MCF 10A (cell line): ENCODE measurements at regions not wholly inside any gene's neighbourhood (a gene's known extent, or its start where the extent isn't known, plus 50 kb on each side); places are given as distances from the start of the nearest gene placed in this dataset.
A peak's percentile ranks its signal among the peaks of the same experiment; 100 is the strongest.

ENCODE experiments used
- BruUV-seq: library from RNA; stranded (reverse); fragments of 400-500 nt; replicated peaks from 2 replicates; lab custom pipeline; 2021; lab: Mats Ljungman, UMichigan
- CTCF ChIA-PET: fragments of 300-600 bp; sonication (Branson Sonifier 250); formaldehyde crosslinking; extraction: SDS; loops from one replicate; lab custom pipeline; 2021; ENCODE audit warnings: antibody characterized with exemption, inconsistent platforms; lab: Yijun Ruan, JAX
- POLR2A ChIA-PET: fragments of 300-600, 350-650 bp; sonication (Branson Sonifier 250); formaldehyde crosslinking; extraction: SDS; loops from one replicate; lab custom pipeline; 2020; ENCODE audit warnings: antibody characterized with exemption, inconsistent platforms; lab: Yijun Ruan, JAX
- DNase-seq: peaks from one replicate; pipeline ENCODE4 v3.0.0-alpha.2; 2018; ENCODE audit not compliant: unreplicated experiment
- H3K27ac Mint-ChIP-seq: one replicate; pipeline ENCODE4 v1.8.0; 2022; ENCODE audit warnings: mild to moderate bottlenecking, low read depth, mixed read lengths; ENCODE audit not compliant: unreplicated experiment
- H3K27me3 Mint-ChIP-seq: one replicate; pipeline ENCODE4 v1.8.0; 2022; ENCODE audit warnings: mixed read lengths; ENCODE audit not compliant: insufficient read depth, unreplicated experiment
- H3K36me3 Mint-ChIP-seq: one replicate; pipeline ENCODE4 v1.8.0; 2022; ENCODE audit warnings: mild to moderate bottlenecking, moderate library complexity, mixed read lengths; ENCODE audit not compliant: insufficient read depth, unreplicated experiment
- H3K4me1 Mint-ChIP-seq: one replicate; pipeline ENCODE4 v1.8.0; 2022; ENCODE audit warnings: mixed read lengths; ENCODE audit not compliant: insufficient read depth, unreplicated experiment
- H3K4me3 Mint-ChIP-seq: one replicate; pipeline ENCODE4 v1.8.0; 2022; ENCODE audit warnings: mild to moderate bottlenecking, moderate library complexity, mixed read lengths; ENCODE audit not compliant: unreplicated experiment
- H3K9me3 Mint-ChIP-seq: one replicate; pipeline ENCODE4 v1.8.0; 2022; ENCODE audit warnings: mixed read lengths; ENCODE audit not compliant: unreplicated experiment
- intact Hi-C: fragments of 100-400 bp; cut with micrococcal nuclease; formaldehyde crosslinking; loops from 2 replicates; pipeline ENCODE4 v1.14.1; 2022
- TF ChIP-seq, protein P1 (sequence below): fragments of 200-600 bp; IDR thresholded peaks from one replicate; pipeline ENCODE4 v1.8.0; 2022; ENCODE audit warnings: antibody characterized with exemption, mild to moderate bottlenecking; ENCODE audit not compliant: unreplicated experiment

DNA sequence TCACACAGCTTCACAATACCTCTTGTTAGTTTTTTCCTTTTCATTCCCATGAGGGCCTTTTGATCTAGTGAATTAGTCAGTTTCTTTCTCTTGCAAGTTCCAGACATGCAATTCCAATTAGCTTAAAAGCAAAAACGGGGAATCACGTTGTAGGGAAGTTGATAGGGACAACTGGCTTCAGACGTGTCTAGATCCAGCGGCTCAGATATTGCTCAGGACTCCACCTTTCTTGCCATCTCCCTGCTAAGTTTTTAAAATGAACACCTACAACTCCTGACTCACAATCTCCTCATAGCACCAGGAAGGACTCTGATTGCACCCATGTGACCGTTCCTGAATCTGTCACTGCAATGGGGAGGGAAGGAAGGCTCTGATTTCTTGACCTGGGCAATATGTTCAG lies 63.8 kb upstream of the ARHGAP29 start:
- no peaks in the 10 kb centered on the region for H3K36me3 Mint-ChIP-seq
- no peaks in the 10 kb centered on the region for H3K27me3 Mint-ChIP-seq
- TF ChIP-seq, protein P1, sequence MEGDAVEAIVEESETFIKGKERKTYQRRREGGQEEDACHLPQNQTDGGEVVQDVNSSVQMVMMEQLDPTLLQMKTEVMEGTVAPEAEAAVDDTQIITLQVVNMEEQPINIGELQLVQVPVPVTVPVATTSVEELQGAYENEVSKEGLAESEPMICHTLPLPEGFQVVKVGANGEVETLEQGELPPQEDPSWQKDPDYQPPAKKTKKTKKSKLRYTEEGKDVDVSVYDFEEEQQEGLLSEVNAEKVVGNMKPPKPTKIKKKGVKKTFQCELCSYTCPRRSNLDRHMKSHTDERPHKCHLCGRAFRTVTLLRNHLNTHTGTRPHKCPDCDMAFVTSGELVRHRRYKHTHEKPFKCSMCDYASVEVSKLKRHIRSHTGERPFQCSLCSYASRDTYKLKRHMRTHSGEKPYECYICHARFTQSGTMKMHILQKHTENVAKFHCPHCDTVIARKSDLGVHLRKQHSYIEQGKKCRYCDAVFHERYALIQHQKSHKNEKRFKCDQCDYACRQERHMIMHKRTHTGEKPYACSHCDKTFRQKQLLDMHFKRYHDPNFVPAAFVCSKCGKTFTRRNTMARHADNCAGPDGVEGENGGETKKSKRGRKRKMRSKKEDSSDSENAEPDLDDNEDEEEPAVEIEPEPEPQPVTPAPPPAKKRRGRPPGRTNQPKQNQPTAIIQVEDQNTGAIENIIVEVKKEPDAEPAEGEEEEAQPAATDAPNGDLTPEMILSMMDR = no peak
- H3K27ac Mint-ChIP-seq = no peak overlapping the region
- H3K4me3 Mint-ChIP-seq = no peak overlapping the region
- CTCF ChIA-PET = interaction anchor here (0.8 to 5.3 kb wide), 5 partner anchors 16 to 263 kb away, joined by 3 to 40 read pairs (median 4); partner anchors contain the start of gene ARHGAP29
- DNase-seq = no peak
- POLR2A ChIA-PET = interaction anchor here (1.0 to 6.5 kb wide), 3 partner anchors 24 to 956 kb away, joined by 3 to 60 read pairs (median 40); partner anchors contain the start of genes ARHGAP29 and DR1
- no peaks in the 10 kb centered on the region for H3K9me3 Mint-ChIP-seq
- peaks cover 30% of the 10 kb centered on the region for H3K4me1 Mint-ChIP-seq
- intact Hi-C loops = no loop called here
- no TSS peak for BruUV-seq

DNA sequence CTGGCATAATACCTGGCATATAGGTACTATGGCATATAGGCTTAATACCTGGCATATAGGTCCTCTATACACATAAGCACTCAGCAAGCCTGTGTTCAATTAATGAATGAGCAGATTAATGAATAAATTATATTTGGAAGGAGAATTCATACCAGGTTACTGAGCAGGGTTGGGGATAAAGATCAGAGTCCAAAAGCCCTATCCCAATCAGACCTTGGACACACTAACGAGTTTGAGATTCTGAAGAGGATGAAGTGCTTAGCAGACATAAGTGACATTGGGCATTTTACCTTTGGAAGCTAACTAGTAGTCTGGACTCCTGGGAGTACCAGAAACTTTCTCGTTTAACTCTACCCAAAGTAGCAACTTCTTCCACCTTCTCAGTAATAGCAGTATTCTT lies 63.3 kb upstream of the ARHGAP29 start:
- Mint-ChIP-seq H3K27ac (peak overlapping the region; percentile 92), H3K4me1 (peaks cover 30% of the 10 kb centered on the region), H3K27me3 (no peaks in the 10 kb centered on the region), H3K4me3 (no peak overlapping the region), H3K9me3 (no peaks in the 10 kb centered on the region), H3K36me3 (no peaks in the 10 kb centered on the region)
- TF ChIP-seq, protein P1 = no peak
- DNase-seq = no peak
- intact Hi-C loops = no loop called here
- ChIA-PET CTCF (interaction anchor here (0.8 to 5.3 kb wide), 6 partner anchors 17 to 274 kb away, joined by 3 to 40 read pairs (median 4); partner anchors contain the start of gene ARHGAP29), POLR2A (interaction anchor here (0.8 to 6.5 kb wide), 12 partner anchors 13 to 955 kb away, joined by 3 to 60 read pairs (median 4); partner anchors contain the start of genes ABCD3, ARHGAP29 and DR1)
- BruUV-seq = no TSS peak

- Mint-ChIP-seq H3K36me3 (no peaks in the 10 kb centered on the region), H3K27ac (peak overlapping the region; percentile 92), H3K9me3 (no peaks in the 10 kb centered on the region), H3K4me1 (peaks cover 30% of the 10 kb centered on the region), H3K27me3 (no peaks in the 10 kb centered on the region), H3K4me3 (no peak overlapping the region)
- intact Hi-C loops = no loop called here
- peak; percentile 91 for DNase-seq
- ChIA-PET POLR2A (interaction anchor here (0.7 to 6.5 kb wide), 18 partner anchors 12 to 118 kb away, joined by 3 to 60 read pairs (median 4); partner anchors contain the start of genes ABCD3 and ARHGAP29), CTCF (interaction anchor here (0.6 to 5.3 kb wide), 9 partner anchors 18 to 853 kb away, joined by 3 to 40 read pairs (median 3); partner anchors contain the start of gene ARHGAP29)
- BruUV-seq = no TSS peak
- TF ChIP-seq, protein P1 = no peak
Observed at GRCh38 chr1:94299627-94300553, 62.5 kb upstream of the ARHGAP29 start.

DNA sequence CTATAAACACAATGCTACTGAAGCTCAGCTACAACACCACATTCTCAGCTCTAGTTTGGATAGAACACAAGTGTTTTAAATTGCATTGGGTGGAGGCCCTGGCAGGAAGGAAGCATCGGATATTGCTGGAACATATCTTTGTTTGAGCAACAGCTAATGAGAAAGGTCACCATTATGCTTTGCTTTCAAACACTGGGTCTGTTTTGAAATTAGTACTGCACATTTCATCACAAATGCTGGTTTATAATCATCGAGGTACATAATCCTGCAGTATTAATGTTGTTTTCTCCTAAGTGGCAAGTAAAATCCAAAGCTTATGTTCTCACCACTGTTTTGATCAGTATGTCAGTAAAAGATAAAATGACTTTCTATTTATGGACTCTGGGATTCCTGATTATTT lies 61.5 kb upstream of the ARHGAP29 start:
- Mint-ChIP-seq H3K4me3 (no peak overlapping the region), H3K9me3 (no peaks in the 10 kb centered on the region), H3K27me3 (no peaks in the 10 kb centered on the region), H3K36me3 (no peaks in the 10 kb centered on the region), H3K4me1 (peaks cover 24% of the 10 kb centered on the region), H3K27ac (peak overlapping the region; percentile 92)
- no TSS peak for BruUV-seq
- intact Hi-C loops = no loop called here
- ChIA-PET CTCF (interaction anchor here (1.0 to 5.3 kb wide), 3 partner anchors 36 to 256 kb away, joined by 4 to 40 read pairs (median 6); no protein-coding TSS in a partner anchor), POLR2A (interaction anchor here (0.7 to 6.5 kb wide), 10 partner anchors 19 to 103 kb away, joined by 3 to 60 read pairs (median 6); partner anchors contain the start of gene ARHGAP29)
- peak; percentile 62 for DNase-seq
- TF ChIP-seq, protein P1 = no peak
